ENCODE measurements at regions not wholly inside any gene's neighbourhood (a gene's known extent, or its start where the extent isn't known, plus 50 kb on each side); places are given as distances from the start of the nearest gene placed in this dataset.

GRCh38 chr2:65655000-65655399 lies 222.6 kb upstream of the SPRED2 start:
- no peak for TF ChIP-seq CTCF (IDR thresholded peaks at IDR 0.05)
- no peak for TF ChIP-seq POLR2A (IDR thresholded peaks at IDR 0.05)
